HG03442 (cell line): ENCODE measurements at regions not wholly inside any gene's neighbourhood (a gene's known extent, or its start where the extent isn't known, plus 50 kb on each side); places are given as distances from the start of the nearest gene placed in this dataset.

Experiments used
- ATAC-seq: cut with Tn5 transposase; IDR thresholded peaks from one replicate; pipeline ENCODE4 v1.9.1; 2021; ENCODE audit warnings: mild to moderate bottlenecking, moderate library complexity; ENCODE audit not compliant: unreplicated experiment

- peak; percentile 89 for ATAC-seq
These were observed 125.8 kb upstream of the GALNT15 start for GRCh38 chr3:16048435-16049318.

DNA sequence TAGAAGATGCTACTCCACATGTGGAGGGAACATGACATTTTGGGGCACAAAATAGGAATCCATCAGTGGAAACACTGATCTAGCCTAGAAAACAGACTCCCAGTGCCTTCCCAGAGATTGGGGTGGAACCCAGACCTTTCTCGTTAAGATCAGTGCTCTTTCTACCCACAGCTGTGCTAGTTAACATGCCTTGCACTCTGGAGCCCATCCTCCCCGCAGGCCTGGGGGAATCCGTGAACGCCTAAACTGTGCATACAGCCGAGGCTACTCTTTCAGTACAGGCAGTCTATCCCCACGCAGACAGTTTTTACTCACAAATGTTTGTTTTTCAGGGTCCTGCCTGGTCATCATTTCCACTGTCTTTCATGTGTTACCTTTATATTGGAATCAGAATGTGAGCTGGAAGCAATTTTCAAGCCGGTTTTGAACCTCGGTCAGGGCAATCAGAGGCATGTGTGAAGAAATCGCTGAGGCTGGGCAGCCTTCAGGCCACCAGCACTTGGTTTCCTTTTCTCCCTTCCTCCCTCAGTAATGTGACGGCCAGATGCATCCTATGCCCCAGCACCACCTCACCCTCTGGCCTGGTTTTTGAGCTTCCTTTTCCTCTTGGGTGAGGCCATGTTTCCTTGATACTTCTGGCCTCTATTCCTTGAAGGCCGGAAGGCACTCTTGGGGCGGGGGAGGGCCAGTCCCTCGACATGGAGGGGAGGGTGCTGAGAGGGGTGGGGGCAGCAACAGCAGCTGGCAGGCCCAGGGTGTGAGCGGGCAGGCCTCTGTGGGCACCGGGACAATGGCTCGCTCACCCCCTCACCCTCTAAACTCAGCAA lies 123.6 kb upstream of the GALNT15 start:
- no peak for ATAC-seq

DNA sequence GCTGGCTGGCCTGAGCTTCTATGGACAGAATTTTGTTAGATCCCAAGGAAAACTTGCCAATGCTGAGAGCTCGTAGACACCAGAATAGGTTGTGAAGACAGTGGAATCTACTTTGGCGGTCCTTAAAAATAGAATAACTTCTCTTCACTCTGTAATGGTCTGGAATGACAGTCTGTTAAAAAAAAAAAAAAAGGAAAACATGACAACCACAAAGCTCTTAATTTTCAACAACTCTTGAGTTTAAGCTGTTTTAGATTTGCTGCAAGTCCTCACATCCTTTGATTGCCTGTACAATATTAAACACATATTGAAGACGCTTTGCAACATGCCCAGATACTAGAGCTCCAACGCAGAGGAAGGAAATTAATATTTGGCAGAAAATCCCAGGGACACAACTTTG lies 122.8 kb upstream of the GALNT15 start:
- ATAC-seq: no peak

DNA sequence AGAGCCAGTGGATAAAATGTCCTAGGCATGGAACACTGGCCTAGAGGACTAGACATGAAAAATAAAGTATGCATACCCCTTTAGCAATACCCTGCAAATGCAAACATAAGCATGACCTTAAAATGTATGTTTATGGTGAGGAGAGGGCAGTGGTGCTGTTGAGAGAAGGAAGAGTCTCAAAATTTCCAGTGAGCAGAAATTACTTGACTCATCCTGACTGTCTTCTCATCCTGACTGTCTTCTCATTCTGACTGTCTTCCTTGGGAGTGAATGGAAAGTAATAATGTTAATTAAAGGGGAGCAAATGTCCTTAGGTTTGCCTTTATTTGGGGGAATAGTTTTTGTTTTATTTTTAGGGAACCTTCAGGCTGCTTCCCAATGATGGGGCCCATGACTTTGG lies 121.5 kb upstream of the GALNT15 start:
- no peak for ATAC-seq

GRCh38 chr3:16053794-16054193 lies 120.7 kb upstream of the GALNT15 start:
- no peak for ATAC-seq

- no peak for ATAC-seq
These were observed 118.8 kb upstream of the GALNT15 start for GRCh38 chr3:16055606-16056211.

DNA sequence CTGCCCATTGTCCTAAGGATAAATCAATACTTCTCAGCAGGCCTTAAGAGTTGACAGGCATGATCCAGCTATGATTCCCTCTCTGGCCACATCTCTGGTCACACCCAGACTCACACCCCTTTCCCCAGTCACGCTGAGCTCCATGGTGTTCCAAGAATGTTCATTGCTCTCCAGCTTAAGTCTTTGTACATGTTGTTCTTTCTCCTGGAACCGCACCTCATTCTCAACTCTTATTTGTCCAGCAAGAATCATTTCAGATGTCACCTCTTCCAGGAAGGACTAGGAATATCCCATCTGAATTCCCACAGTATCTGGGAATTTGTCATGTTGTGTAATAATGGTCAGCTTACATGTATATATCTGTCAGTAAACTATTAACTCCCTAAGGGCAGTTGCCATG lies 118.3 kb upstream of the GALNT15 start:
- no peak for ATAC-seq

GRCh38 chr3:16058521-16058920 lies 116.0 kb upstream of the GALNT15 start:
- no peak for ATAC-seq

DNA sequence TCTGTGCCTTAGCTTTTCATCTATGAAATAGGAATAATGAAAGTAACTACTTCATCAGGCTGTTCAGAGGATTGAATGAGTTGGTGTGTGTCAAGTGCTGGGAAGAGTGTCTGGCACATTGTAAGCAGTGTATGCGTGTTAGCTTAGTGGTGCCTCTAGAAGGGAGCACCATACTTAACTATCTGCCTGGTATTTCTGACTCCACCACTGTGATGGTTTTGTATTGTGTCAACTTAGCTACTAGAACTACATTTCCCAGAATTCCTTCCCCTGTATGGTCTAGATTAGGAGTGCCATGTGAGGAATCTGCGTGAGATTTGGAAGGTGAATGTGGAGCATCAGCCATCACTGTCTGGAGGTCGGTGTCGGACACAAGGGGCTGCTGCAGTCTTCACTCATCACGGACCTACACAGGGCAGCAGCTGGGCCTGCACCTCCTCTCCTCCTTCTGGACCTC lies 115.4 kb upstream of the GALNT15 start:
- ATAC-seq: no peak

DNA sequence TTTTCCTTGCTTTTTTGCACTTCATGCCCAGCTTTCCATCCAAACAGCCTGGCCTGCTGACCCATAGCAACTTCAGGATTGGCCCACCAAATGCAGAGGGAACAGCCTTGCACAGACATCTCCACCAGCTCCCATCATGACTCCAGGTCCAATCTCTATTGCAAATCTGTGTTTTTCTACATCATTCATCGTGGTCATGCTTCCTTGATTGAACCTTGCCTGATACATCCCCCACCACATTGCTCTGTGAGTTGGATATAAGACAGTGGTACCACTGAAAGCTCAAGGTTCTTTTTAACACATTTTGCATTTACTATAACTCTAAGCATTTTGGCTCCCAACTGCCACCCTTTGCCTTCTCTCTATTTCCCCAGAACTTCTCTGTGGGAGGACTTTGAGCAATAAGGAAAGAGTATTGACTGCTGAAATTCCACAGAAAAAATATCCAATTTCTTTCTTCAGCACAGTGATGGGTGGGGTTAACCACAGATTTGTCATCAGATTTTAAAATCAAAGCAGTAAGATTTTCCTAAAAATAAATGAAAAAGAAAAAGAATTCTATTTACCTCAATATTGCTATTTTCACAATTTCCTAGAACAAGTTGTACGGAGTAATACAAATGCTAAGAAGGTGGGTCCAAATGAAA lies 114.6 kb upstream of the GALNT15 start:
- no peak for ATAC-seq

GRCh38 chr3:16060358-16060852 lies 114.1 kb upstream of the GALNT15 start:
- ATAC-seq: no peak

GRCh38 chr3:16060945-16061344 lies 113.5 kb upstream of the GALNT15 start:
- ATAC-seq: no peak

- ATAC-seq: no peak
These were observed 113.0 kb upstream of the GALNT15 start for GRCh38 chr3:16061491-16061890.

- no peak for ATAC-seq
These were observed 110.9 kb upstream of the GALNT15 start for GRCh38 chr3:16063603-16064002.

GRCh38 chr3:16064642-16065414 lies 109.7 kb upstream of the GALNT15 start:
- no peak for ATAC-seq

GRCh38 chr3:16066545-16066944 lies 107.9 kb upstream of the GALNT15 start:
- ATAC-seq: no peak

- ATAC-seq: no peak
These were observed 107.5 kb upstream of the GALNT15 start for GRCh38 chr3:16066975-16067374.

GRCh38 chr3:16067837-16068471 lies 106.5 kb upstream of the GALNT15 start:
- ATAC-seq: no peak

GRCh38 chr3:16069149-16069922 lies 105.1 kb upstream of the GALNT15 start:
- ATAC-seq: no peak
